Gastroesophageal sphincter (tissue), 3 donors: ENCODE measurements at regions not wholly inside any gene's neighbourhood (a gene's known extent, or its start where the extent isn't known, plus 50 kb on each side); places are given as distances from the start of the nearest gene placed in this dataset.

Experiments used
- EP300 ChIP-seq: sonication (generic); formaldehyde crosslinking; IDR thresholded peaks from one replicate; pipeline ENCODE4 v1.6.1; 2017; ENCODE audit warnings: antibody characterized with exemption, mild to moderate bottlenecking
- POLR2A ChIP-seq, 2 donors: fragments of 450-650 bp; IDR thresholded peaks; one replicate each; pipeline ENCODE4 v1.6.1; 2017; ENCODE audit warnings: antibody characterized with exemption in 2 of 2, mild to moderate bottlenecking in 2 of 2, moderate library complexity in 1 of 2
- TF ChIP-seq, protein P1 (sequence below), 4 experiments: fragments of 200-600 bp in 2 of 4; fragments of 450-650 bp in 2 of 4; sonication (generic) in 1 of 4; IDR thresholded peaks; one replicate each; pipeline ENCODE4 v1.5.1; 2017 to 2019; ENCODE audit warnings: antibody characterized with exemption in 4 of 4, mild to moderate bottlenecking in 2 of 4, moderate library complexity in 2 of 4

DNA sequence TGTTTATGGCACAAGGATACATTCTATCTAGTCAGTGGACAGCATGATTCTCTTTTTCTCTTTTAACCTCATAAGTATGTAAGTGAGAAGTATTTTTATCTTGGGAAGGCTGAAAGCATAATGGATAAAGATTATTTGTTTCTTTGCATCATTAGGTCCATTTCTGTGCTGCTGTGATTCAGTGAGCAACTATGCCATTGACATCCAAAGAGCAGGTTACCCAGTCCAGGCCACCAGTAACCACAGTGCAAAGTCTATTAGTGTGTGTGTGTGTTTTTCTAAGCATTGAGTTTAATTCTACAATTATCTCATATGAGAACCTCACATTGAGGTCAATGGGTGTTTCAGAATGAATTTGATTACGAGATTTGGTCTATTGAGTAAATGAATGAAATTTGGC lies 158.8 kb upstream of the DACH1 start:
- TF ChIP-seq, protein P1, sequence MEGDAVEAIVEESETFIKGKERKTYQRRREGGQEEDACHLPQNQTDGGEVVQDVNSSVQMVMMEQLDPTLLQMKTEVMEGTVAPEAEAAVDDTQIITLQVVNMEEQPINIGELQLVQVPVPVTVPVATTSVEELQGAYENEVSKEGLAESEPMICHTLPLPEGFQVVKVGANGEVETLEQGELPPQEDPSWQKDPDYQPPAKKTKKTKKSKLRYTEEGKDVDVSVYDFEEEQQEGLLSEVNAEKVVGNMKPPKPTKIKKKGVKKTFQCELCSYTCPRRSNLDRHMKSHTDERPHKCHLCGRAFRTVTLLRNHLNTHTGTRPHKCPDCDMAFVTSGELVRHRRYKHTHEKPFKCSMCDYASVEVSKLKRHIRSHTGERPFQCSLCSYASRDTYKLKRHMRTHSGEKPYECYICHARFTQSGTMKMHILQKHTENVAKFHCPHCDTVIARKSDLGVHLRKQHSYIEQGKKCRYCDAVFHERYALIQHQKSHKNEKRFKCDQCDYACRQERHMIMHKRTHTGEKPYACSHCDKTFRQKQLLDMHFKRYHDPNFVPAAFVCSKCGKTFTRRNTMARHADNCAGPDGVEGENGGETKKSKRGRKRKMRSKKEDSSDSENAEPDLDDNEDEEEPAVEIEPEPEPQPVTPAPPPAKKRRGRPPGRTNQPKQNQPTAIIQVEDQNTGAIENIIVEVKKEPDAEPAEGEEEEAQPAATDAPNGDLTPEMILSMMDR (IDR thresholded peaks at IDR 0.05) = no peak
- TF ChIP-seq POLR2A (IDR thresholded peaks at IDR 0.05) = no peak
- TF ChIP-seq EP300 = no peak
